ENCODE measurements at regions not wholly inside any gene's neighbourhood (a gene's known extent, or its start where the extent isn't known, plus 50 kb on each side); places are given as distances from the start of the nearest gene placed in this dataset.
A peak's percentile ranks its signal among the peaks of the same experiment; 100 is the strongest.
"Not testable (repeated sequence)": the region's sequence is repeated elsewhere in the genome, so short reads cannot be mapped to it uniquely, and the experiment has no call there.

DNA sequence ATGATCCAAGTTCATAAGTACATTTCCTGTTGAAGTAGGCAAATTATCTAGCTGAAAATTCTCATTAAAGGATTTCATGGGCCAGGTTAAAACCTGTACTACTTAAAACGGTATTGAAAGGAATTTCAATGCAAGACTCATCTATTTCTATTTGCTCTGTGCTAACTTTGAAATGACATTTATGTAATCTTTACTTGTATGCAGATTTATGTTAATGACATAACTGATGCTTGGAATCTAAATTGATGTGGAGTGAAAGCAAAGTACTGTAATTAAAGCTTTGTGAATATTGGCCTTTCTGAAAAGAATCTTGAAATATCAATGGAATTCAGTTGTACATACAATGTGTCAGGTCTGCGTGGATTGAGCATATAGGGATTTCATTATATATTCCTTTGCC lies 390.0 kb downstream of the CPS1 start (continued):
- no peak for TF ChIP-seq MYC (IDR thresholded peaks at IDR 0.05; ENCODE audit: borderline replicate concordance, low read length)
- TF ChIP-seq SMC3 (IDR thresholded peaks at IDR 0.05): no peak

DNA sequence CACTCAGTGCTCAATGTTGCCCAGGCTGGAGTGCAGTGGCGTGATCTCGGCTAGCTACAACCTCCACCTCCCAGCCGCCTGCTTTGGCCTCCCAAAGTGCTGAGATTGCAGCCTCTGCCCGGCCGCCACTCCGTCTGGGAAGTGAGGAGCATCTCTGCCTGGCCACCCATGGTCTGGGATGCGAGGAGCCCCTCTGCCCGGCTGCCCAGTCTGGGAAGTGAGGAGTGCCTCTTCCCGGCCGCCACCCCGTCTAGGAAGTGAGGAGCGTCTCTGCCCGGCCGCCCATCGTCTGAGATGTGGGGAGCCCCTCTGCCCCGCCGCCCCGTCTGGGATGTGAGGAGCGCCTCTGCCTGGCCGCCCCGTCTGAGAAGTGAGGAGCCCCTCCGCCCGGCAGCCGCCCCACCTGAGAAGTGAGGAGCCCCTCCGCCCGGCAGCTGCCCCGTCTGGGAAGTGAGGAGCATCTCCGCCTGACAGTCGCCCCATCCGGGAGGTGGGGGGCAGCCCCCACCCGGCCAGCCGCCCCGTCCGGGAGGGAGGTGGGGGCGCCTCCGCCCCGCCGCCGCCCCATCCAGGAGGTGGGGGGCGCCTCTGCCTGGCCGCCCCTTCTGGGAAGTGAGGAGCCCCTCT lies 394.1 kb downstream of the CPS1 start:
- H3K4me3 ChIP-seq; H3K4me2 ChIP-seq; DNase-seq (ENCODE audit: low read depth in 1 of 2, low spot score in 1 of 2); POLR2A ChIA-PET; H3K27ac ChIP-seq; FAIRE-seq; ATAC-seq; H3K4me1 ChIP-seq; CTCF ChIA-PET; H3K9me3 ChIP-seq: not testable (repeated sequence)
- WGBS (ENCODE audit: missing lambda C conversion rate): 20% methylated on average over 1 of the region's 41 CpGs

DNA sequence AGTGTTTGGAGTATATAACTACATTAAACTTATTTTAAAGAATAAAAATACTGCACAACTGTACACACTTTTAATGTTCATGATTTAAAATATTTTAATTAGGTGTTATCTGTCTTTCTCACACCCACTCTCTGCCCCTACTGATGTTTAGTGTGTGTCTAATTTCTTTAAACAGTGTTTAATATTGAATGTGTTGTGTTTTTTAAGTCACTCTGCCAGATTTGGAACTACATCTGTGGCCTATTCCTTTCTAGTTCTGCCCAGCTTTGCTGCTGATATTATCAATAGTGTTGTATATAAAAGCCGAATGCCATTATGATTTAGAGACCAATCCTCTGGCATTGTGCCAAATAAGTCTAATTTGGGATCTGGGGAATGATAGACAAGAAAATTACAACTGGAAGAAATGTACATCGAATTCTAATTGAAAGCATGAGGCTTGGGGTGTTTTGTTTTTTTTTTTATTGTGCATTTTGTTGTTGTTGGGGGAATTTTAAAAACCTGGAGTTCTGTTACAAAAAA lies 398.0 kb downstream of the CPS1 start:
- Histone ChIP-seq H3K4me3 (no peak overlapping the region), H3K9me3 (no peaks in the 10 kb centered on the region), H3K4me1 (no peaks in the 10 kb centered on the region), H3K4me2 (no peak overlapping the region), H3K27ac (no peak overlapping the region)
- FAIRE-seq: no peak
- ATAC-seq: no peak
- CTCF ChIA-PET: no interaction called here
- no peak for DNase-seq (ENCODE audit: low read depth in 1 of 2, low spot score in 1 of 2)
- no peak for TF ChIP-seq JUN (IDR thresholded peaks at IDR 0.05)
- TF ChIP-seq CBX2 (IDR thresholded peaks at IDR 0.05; ENCODE audit: borderline replicate concordance, low read depth): no peak
- TF ChIP-seq POLR2AphosphoS2 (conservative IDR thresholded peaks at IDR 0.05; ENCODE audit: low read length): no peak
- 11% methylated on average over 2 of the region's 2 CpGs for WGBS (ENCODE audit: missing lambda C conversion rate)
- POLR2A ChIA-PET: no interaction called here

DNA sequence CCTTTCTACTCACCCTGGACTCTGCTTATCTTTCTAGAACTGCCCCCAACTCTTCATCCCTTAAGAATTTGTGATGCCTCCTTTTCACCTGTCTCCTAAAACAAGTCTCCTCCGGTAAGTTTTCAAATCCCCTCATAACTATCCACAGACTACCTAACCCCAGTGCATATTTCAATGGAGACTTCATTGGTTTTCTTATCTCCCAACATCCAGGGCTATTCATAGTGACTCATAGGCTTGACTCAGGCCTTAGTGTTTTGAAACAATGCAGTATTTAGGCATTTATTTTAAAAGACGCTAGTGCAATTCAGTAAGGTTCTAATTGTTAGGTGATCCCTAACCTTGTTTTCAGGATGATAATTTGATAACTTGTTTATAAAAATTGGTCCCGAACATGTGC lies 399.2 kb downstream of the CPS1 start:
- H3K4me2 ChIP-seq: no peak overlapping the region
- DNase-seq (ENCODE audit: low read depth in 1 of 2, low spot score in 1 of 2) (peak in 1 of 2 experiments; percentile 1), ATAC-seq (no peak), FAIRE-seq (no peak)
- ChIA-PET CTCF (no interaction called here), POLR2A (no interaction called here)
- TF ChIP-seq POLR2AphosphoS2 (conservative IDR thresholded peaks at IDR 0.05; ENCODE audit: low read length): no peak
- no peak for TF ChIP-seq HOXA7 (CRISPR knock-in tag; IDR thresholded peaks at IDR 0.05)
- TF ChIP-seq TP53 (CRISPR knock-in tag; IDR thresholded peaks at IDR 0.05): no peak
- TF ChIP-seq CBX8 (IDR thresholded peaks at IDR 0.05): no peak
- TF ChIP-seq HMGXB4 (CRISPR knock-in tag; IDR thresholded peaks at IDR 0.05; ENCODE audit: borderline replicate concordance): no peak
- TF ChIP-seq TFCP2L1 (CRISPR knock-in tag; IDR thresholded peaks at IDR 0.05): no peak
- TF ChIP-seq GATA3 (IDR thresholded peaks at IDR 0.05; ENCODE audit: borderline replicate concordance): no peak
- TF ChIP-seq RFX5 (IDR thresholded peaks at IDR 0.05): no peak
- TF ChIP-seq ELK1 (IDR thresholded peaks at IDR 0.05; ENCODE audit: low read depth, low read length): no peak
- no peak for TF ChIP-seq CHD4 (IDR thresholded peaks at IDR 0.05; ENCODE audit: borderline replicate concordance)
- TF ChIP-seq FOXS1 (CRISPR knock-in tag; IDR thresholded peaks at IDR 0.05): no peak
- TF ChIP-seq CHD2 (IDR thresholded peaks at IDR 0.05; ENCODE audit: low read length, partially characterized antibody): no peak
- TF ChIP-seq RARB (CRISPR knock-in tag; IDR thresholded peaks at IDR 0.05): no peak
- no peak overlapping the region for H3K27ac ChIP-seq
- no peak overlapping the region for H3K4me3 ChIP-seq
- no peaks in the 10 kb centered on the region for H3K9me3 ChIP-seq
- 13% methylated on average over 3 of the region's 3 CpGs for WGBS (ENCODE audit: missing lambda C conversion rate)
- no peaks in the 10 kb centered on the region for H3K4me1 ChIP-seq

Data from A549 (cell line).